ENCODE measurements at regions not wholly inside any gene's neighbourhood (a gene's known extent, or its start where the extent isn't known, plus 50 kb on each side); places are given as distances from the start of the nearest gene placed in this dataset.
A peak's percentile ranks its signal among the peaks of the same experiment; 100 is the strongest.

DNA sequence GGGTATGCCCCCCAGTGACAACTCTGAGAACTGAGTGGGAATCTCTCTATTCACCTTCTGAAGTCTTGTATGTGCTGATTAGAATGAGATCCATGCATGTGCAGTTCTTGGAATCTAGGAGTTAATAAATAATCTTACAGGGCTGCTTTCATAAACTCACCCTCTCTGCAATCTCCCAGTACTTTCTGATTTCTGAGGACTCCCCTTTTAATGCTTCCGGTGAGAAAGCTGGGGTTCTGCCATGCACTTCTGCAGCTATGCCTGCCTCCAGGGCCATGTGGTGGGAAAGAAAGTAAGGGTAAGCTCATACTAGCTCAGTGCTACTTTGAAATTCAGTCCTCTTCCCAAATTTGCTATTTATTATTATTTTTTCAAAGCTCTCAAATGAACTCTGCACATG lies 432.9 kb downstream of the MTX2 start:
- DNase-seq (ENCODE audit: low read depth) = no peak
- in situ Hi-C loops (cut with HindIII; ENCODE audit: low pct_unique_long_range_greater_than_20kb, low sequenced_read_pairs) = no loop called here

DNA sequence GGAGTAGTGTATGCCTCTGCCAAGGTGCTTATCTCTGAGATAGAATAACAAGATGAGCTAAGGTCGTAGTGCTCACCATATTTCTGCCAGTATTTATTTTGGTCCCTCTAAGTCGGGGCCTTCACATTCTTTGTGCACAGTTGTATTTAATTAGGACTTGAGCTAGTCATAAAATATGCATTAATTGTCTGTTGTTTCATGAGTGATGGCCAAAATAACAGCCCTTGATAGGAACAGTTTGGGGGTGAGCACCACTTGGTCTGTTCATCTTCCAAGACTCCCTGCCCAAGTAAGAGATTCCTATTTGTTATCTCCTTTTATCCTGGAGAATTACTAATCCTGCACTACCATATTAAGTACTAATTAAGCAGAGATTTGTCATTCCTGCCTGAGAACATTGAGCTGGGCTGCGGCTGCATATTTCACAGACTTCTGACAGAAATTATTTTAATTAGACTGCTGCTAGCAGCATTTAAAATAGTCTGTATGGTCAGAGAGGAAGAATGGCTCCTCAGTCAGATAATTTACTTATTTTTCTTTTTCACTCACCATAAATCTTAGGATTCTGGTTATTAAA lies 435.1 kb downstream of the MTX2 start:
- DNase-seq (ENCODE audit: low read depth) = no peak
- in situ Hi-C loops (cut with HindIII; ENCODE audit: low pct_unique_long_range_greater_than_20kb, low sequenced_read_pairs) = no loop called here

GRCh38 chr2:176709149-176709951 lies 440.1 kb downstream of the MTX2 start:
- in situ Hi-C loops (cut with HindIII; ENCODE audit: low pct_unique_long_range_greater_than_20kb, low sequenced_read_pairs) = no loop called here

DNA sequence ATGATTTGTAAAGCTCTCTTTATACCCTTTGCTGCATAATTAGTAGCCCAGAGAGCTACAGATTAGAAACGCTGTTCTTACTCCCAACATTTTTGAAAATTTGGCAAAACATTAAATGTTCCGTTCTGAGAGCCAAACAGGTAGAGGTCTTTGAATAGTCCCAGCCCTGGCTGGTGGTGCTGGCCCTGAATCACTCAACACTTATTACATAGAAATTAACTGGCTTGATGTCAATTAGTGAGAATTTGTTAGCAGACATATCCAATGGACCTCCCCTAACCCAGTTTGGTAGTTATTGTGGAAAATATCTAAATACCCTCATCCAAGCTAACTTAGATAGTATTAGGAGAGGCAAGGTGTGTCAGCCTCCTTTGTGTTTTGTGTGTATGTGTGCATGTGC lies 440.7 kb downstream of the MTX2 start:
- no peak for DNase-seq (ENCODE audit: low read depth)
- in situ Hi-C loops (cut with HindIII; ENCODE audit: low pct_unique_long_range_greater_than_20kb, low sequenced_read_pairs) = no loop called here

More at GRCh38 chr2:176709149-176709951, 440.1 kb downstream of the MTX2 start:
- no peak for DNase-seq (ENCODE audit: low read depth)

DNA sequence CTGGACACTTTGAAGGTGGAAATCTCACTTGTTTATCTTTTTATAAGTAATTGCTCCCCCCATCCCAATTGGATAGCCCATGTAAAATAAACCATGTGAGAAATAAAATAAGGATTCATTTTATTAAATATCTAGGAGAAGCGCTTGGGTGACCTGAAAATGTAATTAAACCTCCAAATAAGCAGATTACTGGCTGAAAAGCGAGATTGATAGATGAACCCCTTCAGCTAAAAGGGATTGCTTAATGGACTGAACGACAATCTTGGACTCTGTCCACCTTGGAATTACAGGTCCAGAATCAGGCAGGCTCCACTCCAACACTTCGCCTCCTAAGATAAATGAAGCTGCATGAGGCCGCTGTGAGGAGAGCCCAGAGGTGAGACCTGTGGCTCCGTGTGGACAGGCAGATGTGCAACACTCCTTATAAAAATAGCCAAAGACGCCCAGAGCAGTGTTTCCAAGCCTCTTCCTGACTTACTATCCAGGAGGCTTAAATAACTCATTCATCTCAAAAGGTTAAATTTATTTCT lies 441.5 kb downstream of the MTX2 start:
- no peak for DNase-seq (ENCODE audit: low read depth)
- in situ Hi-C loops (cut with HindIII; ENCODE audit: low pct_unique_long_range_greater_than_20kb, low sequenced_read_pairs) = no loop called here

GRCh38 chr2:176725873-176726645 lies 456.8 kb downstream of the MTX2 start:
- no peak for DNase-seq (ENCODE audit: low read depth)

GRCh38 chr2:176727696-176728095 lies 458.5 kb downstream of the MTX2 start:
- in situ Hi-C loops (cut with HindIII; ENCODE audit: low pct_unique_long_range_greater_than_20kb, low sequenced_read_pairs) = no loop called here

More at GRCh38 chr2:176725873-176726645, 456.8 kb downstream of the MTX2 start:
- in situ Hi-C loops (cut with HindIII; ENCODE audit: low pct_unique_long_range_greater_than_20kb, low sequenced_read_pairs) = no loop called here

GRCh38 chr2:176729706-176730569 lies 460.7 kb downstream of the MTX2 start:
- in situ Hi-C loops (cut with HindIII; ENCODE audit: low pct_unique_long_range_greater_than_20kb, low sequenced_read_pairs) = no loop called here
- peak; percentile 55 for DNase-seq (ENCODE audit: low read depth)

More at GRCh38 chr2:176727696-176728095, 458.5 kb downstream of the MTX2 start:
- no peak for DNase-seq (ENCODE audit: low read depth)

- in situ Hi-C loops (cut with HindIII; ENCODE audit: low pct_unique_long_range_greater_than_20kb, low sequenced_read_pairs) = no loop called here
- no peak for DNase-seq (ENCODE audit: low read depth)
Measured at GRCh38 chr2:176732780-176733179, 463.5 kb downstream of the MTX2 start.

GRCh38 chr2:176733698-176734430 lies 464.6 kb downstream of the MTX2 start:
- in situ Hi-C loops (cut with HindIII; ENCODE audit: low pct_unique_long_range_greater_than_20kb, low sequenced_read_pairs) = no loop called here
- no peak for DNase-seq (ENCODE audit: low read depth)

DNA sequence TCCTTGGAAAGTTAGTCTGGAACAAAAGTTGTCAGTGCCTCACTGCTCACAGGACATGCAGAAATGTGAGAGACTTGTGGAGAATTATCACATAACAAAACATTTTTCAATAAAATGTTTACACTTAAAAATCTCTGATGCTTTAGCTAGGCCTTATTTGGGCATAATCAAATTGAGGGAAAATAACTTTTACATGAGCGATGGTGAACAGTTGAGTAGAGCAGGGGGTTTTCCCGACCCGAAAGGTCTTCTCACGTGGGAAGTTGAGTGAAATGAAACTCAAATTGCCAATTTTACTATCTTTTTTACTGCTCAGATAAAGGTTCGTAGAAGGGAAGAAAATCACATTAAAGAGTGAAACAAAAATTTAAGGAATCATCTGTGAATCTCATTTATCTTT lies 465.6 kb downstream of the MTX2 start:
- DNase-seq (ENCODE audit: low read depth) = no peak
- in situ Hi-C loops (cut with HindIII; ENCODE audit: low pct_unique_long_range_greater_than_20kb, low sequenced_read_pairs) = no loop called here

DNA sequence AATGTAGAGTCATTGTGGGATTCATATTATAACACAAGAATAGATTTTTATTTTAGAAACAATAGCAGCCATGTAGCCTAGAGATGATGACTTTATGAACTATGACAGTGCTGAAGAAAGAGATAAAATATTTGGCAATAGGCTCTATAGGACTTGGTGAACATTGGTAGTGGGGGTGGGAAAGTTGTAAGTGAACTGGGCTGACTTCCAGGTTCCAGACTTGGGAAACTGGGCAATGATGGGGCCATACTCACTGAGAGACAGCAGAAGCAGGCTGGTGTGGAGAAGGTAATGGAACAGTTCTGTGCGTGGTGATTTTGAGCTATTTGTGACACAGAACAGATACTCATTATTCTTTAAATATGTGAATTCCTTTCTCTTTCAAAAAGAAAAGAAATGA lies 470.3 kb upstream of the HNRNPA3 start:
- no peak for DNase-seq (ENCODE audit: low read depth)

DNA sequence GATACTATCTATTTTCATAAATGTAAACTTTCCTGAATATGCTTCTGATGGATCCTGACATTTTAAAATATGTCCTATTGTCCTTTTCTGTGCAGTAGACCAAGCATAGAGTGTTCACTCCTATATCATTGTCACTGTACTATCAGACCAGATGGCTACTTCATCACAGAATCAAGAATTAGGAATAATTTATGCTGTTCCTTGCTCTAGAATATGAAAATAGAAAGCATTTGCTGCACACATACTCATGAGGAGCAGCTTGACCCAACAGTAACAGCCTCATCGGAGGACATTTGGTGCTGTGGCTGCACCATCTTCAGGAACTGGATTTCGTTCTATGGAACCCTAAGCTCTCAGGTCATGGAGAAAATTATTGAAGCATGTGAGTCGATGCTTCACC lies 468.9 kb upstream of the HNRNPA3 start:
- DNase-seq (ENCODE audit: low read depth) = no peak

More for the DNA sequence above, 470.3 kb upstream of the HNRNPA3 start:
- in situ Hi-C loops (cut with HindIII; ENCODE audit: low pct_unique_long_range_greater_than_20kb, low sequenced_read_pairs) = no loop called here

DNA sequence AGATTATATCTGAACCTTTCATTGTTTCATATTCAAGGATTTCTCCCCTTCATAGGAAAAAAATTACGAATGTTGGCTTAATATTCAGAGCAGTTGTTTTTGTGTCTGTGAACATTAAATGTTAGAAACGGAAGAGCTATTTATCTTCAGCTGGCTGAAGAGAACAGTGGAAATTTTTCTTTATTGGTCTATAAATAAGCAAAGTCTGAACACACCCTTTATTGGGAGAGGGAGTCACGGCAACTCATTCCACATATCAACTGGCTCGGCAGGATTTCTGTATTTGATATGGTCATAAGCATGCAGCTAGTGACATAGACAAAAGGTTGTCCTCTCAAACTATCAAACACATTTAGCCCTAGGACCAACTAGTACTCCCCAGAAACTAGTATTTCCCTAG lies 468.4 kb upstream of the HNRNPA3 start:
- in situ Hi-C loops (cut with HindIII; ENCODE audit: low pct_unique_long_range_greater_than_20kb, low sequenced_read_pairs) = no loop called here
- no peak for DNase-seq (ENCODE audit: low read depth)

More for the DNA sequence above, 468.9 kb upstream of the HNRNPA3 start:
- in situ Hi-C loops (cut with HindIII; ENCODE audit: low pct_unique_long_range_greater_than_20kb, low sequenced_read_pairs) = no loop called here

GRCh38 chr2:176745543-176746200 lies 466.9 kb upstream of the HNRNPA3 start:
- DNase-seq (ENCODE audit: low read depth) = no peak
- in situ Hi-C loops (cut with HindIII; ENCODE audit: low pct_unique_long_range_greater_than_20kb, low sequenced_read_pairs) = no loop called here

GRCh38 chr2:176746411-176746810 lies 466.2 kb upstream of the HNRNPA3 start:
- in situ Hi-C loops (cut with HindIII; ENCODE audit: low pct_unique_long_range_greater_than_20kb, low sequenced_read_pairs) = no loop called here

DNA sequence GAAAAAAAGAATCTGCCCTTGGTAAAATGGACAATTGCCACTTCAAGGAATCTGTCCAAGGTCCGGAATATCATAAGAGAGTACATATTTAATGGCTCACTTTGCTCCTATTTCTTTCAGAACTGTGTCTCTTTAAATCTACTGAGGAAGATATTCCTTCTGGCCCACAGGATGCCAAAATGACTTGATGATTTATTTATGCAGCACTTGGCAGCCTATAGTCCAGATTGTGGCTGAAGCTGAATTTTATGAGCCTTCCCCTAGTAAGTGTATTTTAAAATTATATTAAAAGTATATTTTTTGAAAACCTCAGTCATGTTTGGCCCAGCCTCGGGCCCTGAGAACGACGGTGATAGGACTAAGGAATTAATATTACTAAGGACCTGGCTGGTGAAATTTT lies 465.1 kb upstream of the HNRNPA3 start:
- in situ Hi-C loops (cut with HindIII; ENCODE audit: low pct_unique_long_range_greater_than_20kb, low sequenced_read_pairs) = no loop called here
- no peak for DNase-seq (ENCODE audit: low read depth)

More at GRCh38 chr2:176746411-176746810, 466.2 kb upstream of the HNRNPA3 start:
- no peak for DNase-seq (ENCODE audit: low read depth)
